Aorta (tissue), 5 donors: ENCODE measurements at regions not wholly inside any gene's neighbourhood (a gene's known extent, or its start where the extent isn't known, plus 50 kb on each side); places are given as distances from the start of the nearest gene placed in this dataset.

Experiments used
- ATAC-seq: fragments of 200-7000 bp; cut with Tn5 transposase; one replicate; pipeline ENCODE4 v1.9.1; 2022; ENCODE audit warnings: moderate library complexity; ENCODE audit not compliant: low FRiP score
- DNase-seq, 2 donors: peaks; one replicate each; pipeline ENCODE4 v3.0.0-alpha.2; 2020
- H3K27ac ChIP-seq, 2 donors: one replicate each; pipeline ENCODE4 v1.5.1; 2013; ENCODE audit warnings: low read length in 2 of 2, mild to moderate bottlenecking in 2 of 2, moderate library complexity in 2 of 2, control low read depth in 1 of 2, inconsistent platforms in 1 of 2, low read depth in 1 of 2
- H3K27me3 ChIP-seq, 2 donors: one replicate each; pipeline ENCODE4 v1.6.1; 2013; ENCODE audit warnings: control low read depth in 1 of 2, low read length in 1 of 2, mild to moderate bottlenecking in 1 of 2, moderate library complexity in 1 of 2; ENCODE audit not compliant: insufficient read depth in 2 of 2, control insufficient read depth in 1 of 2
- H3K36me3 ChIP-seq, 2 donors: one replicate each; pipeline ENCODE4 v1.6.1; 2013; ENCODE audit warnings: control low read depth in 1 of 2, low read length in 1 of 2, mild to moderate bottlenecking in 1 of 2; ENCODE audit not compliant: insufficient read depth in 2 of 2, control insufficient read depth in 1 of 2
- H3K4me1 ChIP-seq, 2 donors: one replicate each; pipeline ENCODE4 v1.6.1; 2013; ENCODE audit warnings: low read length in 2 of 2, control low read depth in 1 of 2, mild to moderate bottlenecking in 1 of 2, moderate library complexity in 1 of 2; ENCODE audit not compliant: insufficient read depth in 2 of 2, control insufficient read depth in 1 of 2
- H3K4me3 ChIP-seq, 2 donors: one replicate each; pipeline ENCODE4 v1.5.1; 2013; ENCODE audit warnings: low read length in 2 of 2, control low read depth in 1 of 2, mild to moderate bottlenecking in 1 of 2
- H3K9me3 ChIP-seq: one replicate; pipeline ENCODE4 v1.6.1; 2013; ENCODE audit warnings: mild to moderate bottlenecking, low read length; ENCODE audit not compliant: control insufficient read depth
- WGBS, 2 donors: extraction: QIAGEN DNeasy Blood & Tissue Kit; methylation state at CpG; one replicate each; pipeline ENCODE4 v1.1.7; 2013; 5-methylcytosine and 5-hydroxymethylcytosine counted together
- intact Hi-C, 2 donors: fragments of 100-400 bp; cut with DNase I; formaldehyde crosslinking; loops; one replicate each; pipeline versions ENCODE4 v1.14.2 to v1.15.0; 2022
- donor health status: healthy with polysubstance abuse.
- donor health status: Bipolar disorder and iron deficiency.
- donor health status: DM: no; HTN: no; CAD: no.
- donor health status: DM: no; HTN: no; CAD: no.
- donor health status: DM: yes; HTN: yes; CAD: no.

DNA sequence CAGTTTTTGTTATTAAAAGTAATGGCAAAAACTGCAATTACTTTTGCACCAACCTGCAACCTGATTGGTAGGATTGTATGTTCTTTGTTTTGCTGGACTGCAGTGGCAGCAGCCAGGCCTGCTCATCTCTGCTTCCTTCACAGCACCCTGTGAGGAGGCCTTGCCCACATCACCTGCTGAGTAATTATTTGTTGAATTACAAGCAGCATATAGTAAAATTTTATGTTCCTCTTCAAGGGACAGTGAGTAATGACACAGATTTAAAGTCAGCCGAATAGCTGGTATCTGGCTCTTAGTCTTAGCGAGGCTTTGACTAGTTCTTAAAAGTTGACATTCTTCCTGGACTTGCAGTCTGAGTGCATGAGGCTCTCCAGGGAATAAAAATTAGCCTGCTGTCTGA lies 435.1 kb downstream of the PRDM2 start:
- Histone ChIP-seq H3K27ac (no peak overlapping the region), H3K4me1 (no peaks in the 10 kb centered on the region), H3K9me3 (no peaks in the 10 kb centered on the region), H3K27me3 (no peaks in the 10 kb centered on the region), H3K36me3 (no peaks in the 10 kb centered on the region), H3K4me3 (no peak overlapping the region)
- ATAC-seq, result no peak
- DNase-seq, result no peak
- intact Hi-C loops, result no loop called here
- 38 to 49% methylated on average over 2 of the region's 2 CpGs for WGBS, 2 donors

DNA sequence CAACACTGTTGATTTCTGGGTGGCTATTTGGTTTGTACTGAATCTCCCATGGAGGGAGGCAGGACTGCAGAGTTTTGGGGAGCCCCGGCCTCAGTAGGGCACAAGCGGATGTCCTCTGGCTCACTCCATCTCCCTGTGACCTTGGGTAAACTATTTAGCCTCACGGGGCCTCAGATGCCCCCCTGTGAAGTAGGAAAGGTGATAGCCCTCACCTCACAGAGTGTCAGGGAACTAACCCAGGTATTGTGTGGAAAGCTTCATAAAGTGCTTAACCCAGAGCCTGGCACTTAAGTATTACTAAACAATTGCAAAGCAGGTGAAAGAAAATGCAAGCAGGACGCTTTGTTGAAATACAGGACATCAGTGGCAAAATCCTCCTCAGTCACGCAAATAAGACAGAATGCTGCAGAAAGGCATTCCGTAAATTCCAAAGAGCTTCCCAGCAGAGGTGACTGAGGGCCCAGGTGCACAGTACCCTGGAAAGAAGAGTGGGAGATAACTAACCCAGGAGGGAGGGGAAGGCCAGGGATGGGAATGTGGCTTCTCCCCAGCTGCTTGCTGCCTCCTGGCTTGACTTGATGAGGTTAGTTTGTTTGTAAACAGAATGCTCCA lies 436.3 kb downstream of the PRDM2 start:
- no peak overlapping the region for H3K27ac ChIP-seq
- no peak overlapping the region for H3K4me3 ChIP-seq
- no peaks in the 10 kb centered on the region for H3K9me3 ChIP-seq
- ATAC-seq (no peak), DNase-seq (no peak)
- no peaks in the 10 kb centered on the region for H3K27me3 ChIP-seq
- H3K36me3 ChIP-seq, result no peaks in the 10 kb centered on the region
- H3K4me1 ChIP-seq, result no peaks in the 10 kb centered on the region
- intact Hi-C loops, result no loop called here
- 77 to 96% methylated on average over 6 of the region's 6 CpGs for WGBS, 2 donors

DNA sequence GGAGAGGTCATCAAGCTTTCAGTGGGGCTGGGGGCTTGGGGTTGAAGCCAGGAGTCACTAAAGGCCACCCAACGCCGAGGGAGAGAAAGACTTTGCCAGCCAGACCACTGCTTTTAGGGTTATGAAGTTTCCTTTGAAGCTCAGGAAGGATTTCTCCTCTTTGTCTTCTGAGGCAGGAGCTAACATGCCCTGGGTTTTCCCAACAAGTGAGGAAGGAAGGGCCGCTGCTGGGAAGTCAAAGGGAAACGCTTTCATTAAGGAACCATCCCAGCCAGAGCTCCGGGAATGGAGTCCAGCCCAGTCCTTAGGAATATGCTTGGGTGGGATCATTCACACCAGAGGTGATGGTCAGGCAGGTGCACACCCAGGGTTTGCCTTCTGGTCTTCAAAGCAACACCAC lies 436.9 kb downstream of the PRDM2 start:
- no peaks in the 10 kb centered on the region for H3K36me3 ChIP-seq
- H3K4me3 ChIP-seq, result no peak overlapping the region
- H3K27ac ChIP-seq, result no peak overlapping the region
- 86 to 95% methylated on average over 5 of the region's 5 CpGs for WGBS, 2 donors
- no peaks in the 10 kb centered on the region for H3K27me3 ChIP-seq
- DNase-seq, result no peak
- no peak for ATAC-seq
- intact Hi-C loops, result no loop called here
- no peaks in the 10 kb centered on the region for H3K9me3 ChIP-seq
- H3K4me1 ChIP-seq, result no peaks in the 10 kb centered on the region

DNA sequence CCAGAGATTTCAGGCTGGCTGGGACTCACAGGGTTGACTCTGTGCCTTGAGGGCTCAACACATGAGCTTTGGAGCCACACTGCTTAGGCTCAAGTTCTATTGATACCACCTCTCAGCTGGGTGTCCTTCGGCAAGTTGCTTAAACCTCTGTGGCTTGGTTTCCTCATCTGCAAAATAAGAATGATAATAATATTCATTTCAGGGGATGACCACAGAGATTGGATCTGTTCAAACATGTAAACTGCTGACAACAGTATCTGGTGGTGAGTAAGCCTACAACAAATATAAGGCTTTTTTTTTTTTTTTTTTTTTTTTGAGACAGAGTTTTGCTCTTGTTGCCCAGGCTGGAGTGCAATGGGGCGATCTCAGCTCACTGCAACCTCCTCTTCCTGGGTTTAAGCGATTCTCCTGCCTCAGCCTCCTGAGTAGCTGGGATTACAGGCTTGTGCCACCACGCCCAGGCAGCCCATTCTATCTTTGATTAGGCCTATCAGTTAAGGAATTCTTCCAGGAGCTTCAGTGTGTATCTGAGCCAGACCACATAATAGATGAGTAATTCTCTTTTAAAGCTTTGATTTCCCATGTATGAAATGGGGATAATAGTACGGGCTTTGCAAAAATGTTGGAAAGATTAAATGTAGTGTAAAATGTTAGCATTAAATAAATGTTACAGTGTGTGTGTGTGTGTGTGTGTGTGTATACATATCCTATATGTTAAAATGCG lies 437.6 kb downstream of the PRDM2 start:
- Histone ChIP-seq H3K27me3 (no peaks in the 10 kb centered on the region), H3K36me3 (no peaks in the 10 kb centered on the region), H3K9me3 (no peaks in the 10 kb centered on the region), H3K27ac (no peak overlapping the region), H3K4me1 (no peaks in the 10 kb centered on the region), H3K4me3 (no peak overlapping the region)
- DNase-seq (no peak), ATAC-seq (no peak)
- intact Hi-C loops, result no loop called here
- WGBS, 2 donors, result 94 to 95% methylated on average over 6 of the region's 6 CpGs

DNA sequence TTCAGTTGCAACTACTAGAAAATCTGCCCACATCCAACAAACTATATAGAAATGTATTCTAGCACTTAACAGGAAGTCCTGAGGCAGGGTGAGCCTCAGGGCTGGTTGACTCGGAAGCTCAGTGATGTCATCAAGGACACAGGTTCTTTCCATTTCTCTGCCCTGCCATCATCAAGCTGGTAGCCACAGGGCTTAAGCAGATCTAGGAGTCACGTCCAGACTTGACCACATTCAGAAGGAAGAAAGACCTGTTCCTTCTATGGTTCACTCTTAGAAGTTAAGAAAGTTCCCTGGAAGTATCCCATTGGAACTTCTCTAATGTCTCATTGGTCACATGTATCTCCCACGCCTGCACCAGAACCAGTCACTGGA lies 438.1 kb downstream of the PRDM2 start:
- 86 to 88% methylated on average over 3 of the region's 3 CpGs for WGBS, 2 donors
- no peaks in the 10 kb centered on the region for H3K36me3 ChIP-seq
- intact Hi-C loops, result no loop called here

DNA sequence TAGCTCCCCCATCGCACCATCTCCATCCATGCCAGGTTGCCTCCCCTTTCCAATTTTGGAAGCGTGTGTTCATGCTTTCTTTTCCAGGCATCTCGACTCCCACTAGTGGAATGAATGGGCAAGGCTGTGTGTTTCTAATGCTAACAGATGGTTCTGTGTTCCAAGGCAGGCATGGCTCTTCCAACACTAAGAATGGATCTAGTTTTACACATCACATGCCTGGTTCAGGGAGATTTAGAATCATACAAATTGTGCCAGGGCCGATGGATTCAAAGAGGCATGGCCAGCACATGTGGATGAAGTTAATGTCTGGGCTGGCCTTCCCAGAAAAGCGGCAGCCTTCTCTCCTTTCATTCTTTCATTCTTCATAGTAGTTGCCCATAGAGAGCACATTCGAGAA lies 438.7 kb downstream of the PRDM2 start:
- ATAC-seq (no peak), DNase-seq (no peak)
- H3K9me3 ChIP-seq, result no peaks in the 10 kb centered on the region
- no peak overlapping the region for H3K27ac ChIP-seq
- no peaks in the 10 kb centered on the region for H3K36me3 ChIP-seq
- no peak overlapping the region for H3K4me3 ChIP-seq
- WGBS, 2 donors, result 12 to 18% methylated on average over 6 of the region's 6 CpGs
- no peaks in the 10 kb centered on the region for H3K27me3 ChIP-seq
- H3K4me1 ChIP-seq, result no peaks in the 10 kb centered on the region
- intact Hi-C loops, result no loop called here

More for the DNA sequence above, 438.1 kb downstream of the PRDM2 start:
- ATAC-seq, result no peak
- Histone ChIP-seq H3K9me3 (no peaks in the 10 kb centered on the region), H3K4me3 (no peak overlapping the region), H3K27me3 (no peaks in the 10 kb centered on the region), H3K27ac (no peak overlapping the region), H3K4me1 (no peaks in the 10 kb centered on the region)
- no peak for DNase-seq

DNA sequence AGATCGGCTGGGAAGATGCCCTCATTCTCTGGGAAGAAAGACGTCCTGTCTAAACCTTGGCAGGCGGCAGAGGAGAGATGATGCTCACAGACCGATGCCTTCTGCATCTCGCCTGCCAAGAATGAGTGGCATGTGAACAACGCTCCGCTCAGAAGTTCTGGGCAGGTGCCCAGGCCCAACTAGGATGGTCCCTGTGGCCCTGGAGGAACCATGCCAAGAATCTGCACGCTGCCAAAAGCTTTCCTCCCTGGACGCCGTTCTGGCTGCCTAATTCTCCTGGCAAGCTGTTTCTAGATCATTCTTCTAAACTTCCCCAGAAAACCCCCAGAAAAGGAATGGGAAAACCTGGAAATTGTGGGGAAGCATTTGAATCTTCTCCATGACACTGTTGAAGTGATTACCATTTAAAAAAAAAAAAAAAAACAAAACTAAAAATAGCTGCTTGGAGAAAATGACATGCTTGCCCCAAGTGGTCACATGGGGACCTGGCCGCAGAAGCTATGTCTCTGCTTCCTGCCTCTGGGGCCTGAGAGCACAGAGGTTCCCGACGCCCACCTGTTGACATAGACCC lies 440.9 kb downstream of the PRDM2 start:
- Histone ChIP-seq H3K27ac (no peak overlapping the region), H3K9me3 (no peaks in the 10 kb centered on the region), H3K4me3 (no peak overlapping the region), H3K4me1 (no peaks in the 10 kb centered on the region), H3K36me3 (no peaks in the 10 kb centered on the region), H3K27me3 (no peaks in the 10 kb centered on the region)
- intact Hi-C loops, result no loop called here
- WGBS, 2 donors, result 2 to 9% methylated on average over 13 of the region's 13 CpGs
- ATAC-seq, result peak; percentile 56
- peak; percentile 77 to 84 for DNase-seq

DNA sequence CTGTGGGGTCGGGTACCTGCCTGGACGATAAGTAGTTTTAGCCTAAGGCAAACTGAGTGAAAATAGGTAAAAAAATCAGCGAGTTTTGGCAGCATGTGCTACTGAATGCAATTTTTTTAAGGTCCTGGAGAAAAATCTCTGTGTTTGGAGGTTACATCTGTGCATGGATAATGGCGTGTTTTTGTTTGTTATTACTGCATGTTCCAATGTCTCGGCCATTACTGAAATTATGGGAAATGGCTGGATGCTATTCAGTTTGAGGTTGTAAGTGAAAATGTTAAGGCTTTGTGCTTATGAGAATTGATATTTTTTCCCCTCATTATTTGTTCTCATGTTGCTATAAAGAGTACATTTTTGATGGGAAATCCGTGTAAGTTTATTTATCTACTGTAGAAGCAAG lies 441.7 kb downstream of the PRDM2 start:
- WGBS, 2 donors, result 62 to 72% methylated on average over 6 of the region's 6 CpGs
- DNase-seq, result no peak
- Histone ChIP-seq H3K4me1 (no peaks in the 10 kb centered on the region), H3K9me3 (no peaks in the 10 kb centered on the region), H3K27ac (no peak overlapping the region), H3K27me3 (no peaks in the 10 kb centered on the region), H3K4me3 (no peak overlapping the region), H3K36me3 (no peaks in the 10 kb centered on the region)
- intact Hi-C loops, result no loop called here
- ATAC-seq, result no peak
